ENCODE measurements at regions not wholly inside any gene's neighbourhood (a gene's known extent, or its start where the extent isn't known, plus 50 kb on each side); places are given as distances from the start of the nearest gene placed in this dataset.
"Not testable (repeated sequence)": the region's sequence is repeated elsewhere in the genome, so short reads cannot be mapped to it uniquely, and the experiment has no call there.

DNA sequence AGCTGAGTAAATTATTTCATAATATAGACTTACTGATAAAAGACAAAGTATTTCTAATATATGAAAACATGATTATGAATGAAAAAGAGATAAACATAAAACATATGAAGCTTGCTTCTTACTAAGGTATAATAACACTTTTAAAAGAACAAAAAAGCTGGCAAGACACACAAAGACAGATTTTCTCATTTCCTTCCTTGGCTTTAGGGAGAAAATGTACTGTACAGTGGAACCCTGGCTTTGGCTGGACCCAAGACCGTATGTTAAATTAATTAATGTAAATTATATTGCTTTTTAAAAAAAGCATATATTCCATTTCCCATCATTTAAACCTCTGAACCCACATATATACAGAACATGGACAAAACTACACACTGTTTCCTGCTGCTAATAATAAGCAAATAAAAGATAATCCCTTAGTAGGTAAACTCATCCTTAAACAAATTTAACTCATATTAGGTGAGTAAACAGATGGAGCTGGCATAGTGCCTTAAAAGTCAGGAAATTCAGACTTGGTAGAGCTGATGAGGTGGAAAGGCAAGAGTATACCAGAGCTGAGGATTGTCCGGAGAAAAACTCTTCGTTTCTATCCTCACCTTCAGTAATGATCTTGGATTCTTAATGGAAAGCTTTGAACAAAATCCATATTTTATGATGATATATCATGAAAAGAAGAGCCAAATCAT is 1016.4 kb upstream of the KCND2 start:
- intact Hi-C loops (cut with micrococcal nuclease; ENCODE audit: unreplicated experiment) = no loop called here
- H3K4me1 ChIP-seq = no peaks in the 10 kb centered on the region

DNA sequence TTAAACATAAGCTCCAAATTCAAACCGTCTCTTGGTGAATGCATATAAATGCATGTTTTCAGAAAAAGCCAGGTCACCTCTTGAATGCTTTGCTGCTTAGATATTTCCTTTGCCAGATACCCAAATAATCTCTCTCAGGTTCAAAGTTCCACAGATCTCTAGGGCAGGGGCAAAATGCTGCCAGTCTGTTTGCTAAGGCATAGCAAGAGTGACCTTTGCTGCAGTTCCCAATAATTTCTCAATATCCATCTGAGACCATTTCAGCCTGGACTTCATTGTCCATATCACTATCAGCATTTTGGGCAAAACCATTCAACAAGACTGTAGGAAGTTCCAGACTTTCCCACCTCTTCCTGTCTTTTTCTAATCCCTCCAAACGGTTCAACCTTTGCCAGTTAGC is 1006.2 kb upstream of the KCND2 start:
- H3K9me3 Mint-ChIP-seq (ENCODE audit: unreplicated experiment); H3K9me3 ChIP-seq; H3K4me1 Mint-ChIP-seq (ENCODE audit: low read depth, unreplicated experiment); H3K27me3 ChIP-seq (replicated peaks; ENCODE audit: control insufficient read depth, insufficient read depth, low read length); POLR2A ChIA-PET; intact Hi-C loops (cut with micrococcal nuclease; ENCODE audit: unreplicated experiment); H3K27ac Mint-ChIP-seq (ENCODE audit: unreplicated experiment); H3K27me3 Mint-ChIP-seq (ENCODE audit: insufficient read depth, unreplicated experiment); H3K4me3 ChIP-seq (ENCODE audit: low read depth, low read length); H3K36me3 Mint-ChIP-seq (ENCODE audit: insufficient read depth, unreplicated experiment); H3K4me1 ChIP-seq; H3K36me3 ChIP-seq (ENCODE audit: control insufficient read depth, insufficient read depth, low read length); BruUV-seq (replicated peaks); DNase-seq; CTCF ChIA-PET; H3K4me3 Mint-ChIP-seq (ENCODE audit: unreplicated experiment): not testable (repeated sequence)

More for the DNA sequence above, 1016.4 kb upstream of the KCND2 start:
- BruUV-seq (replicated peaks) = no TSS peak
- no peaks in the 10 kb centered on the region for H3K36me3 ChIP-seq (ENCODE audit: control insufficient read depth, insufficient read depth, low read length)
- TF ChIP-seq, protein P1, sequence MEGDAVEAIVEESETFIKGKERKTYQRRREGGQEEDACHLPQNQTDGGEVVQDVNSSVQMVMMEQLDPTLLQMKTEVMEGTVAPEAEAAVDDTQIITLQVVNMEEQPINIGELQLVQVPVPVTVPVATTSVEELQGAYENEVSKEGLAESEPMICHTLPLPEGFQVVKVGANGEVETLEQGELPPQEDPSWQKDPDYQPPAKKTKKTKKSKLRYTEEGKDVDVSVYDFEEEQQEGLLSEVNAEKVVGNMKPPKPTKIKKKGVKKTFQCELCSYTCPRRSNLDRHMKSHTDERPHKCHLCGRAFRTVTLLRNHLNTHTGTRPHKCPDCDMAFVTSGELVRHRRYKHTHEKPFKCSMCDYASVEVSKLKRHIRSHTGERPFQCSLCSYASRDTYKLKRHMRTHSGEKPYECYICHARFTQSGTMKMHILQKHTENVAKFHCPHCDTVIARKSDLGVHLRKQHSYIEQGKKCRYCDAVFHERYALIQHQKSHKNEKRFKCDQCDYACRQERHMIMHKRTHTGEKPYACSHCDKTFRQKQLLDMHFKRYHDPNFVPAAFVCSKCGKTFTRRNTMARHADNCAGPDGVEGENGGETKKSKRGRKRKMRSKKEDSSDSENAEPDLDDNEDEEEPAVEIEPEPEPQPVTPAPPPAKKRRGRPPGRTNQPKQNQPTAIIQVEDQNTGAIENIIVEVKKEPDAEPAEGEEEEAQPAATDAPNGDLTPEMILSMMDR (IDR thresholded peaks at IDR 0.05; ENCODE audit: insufficient read depth in 1 of 2, low read depth in 1 of 2, low read length in 1 of 2, severe bottlenecking in 1 of 2, unreplicated experiment in 1 of 2) = no peak
- no peak overlapping the region for H3K27ac Mint-ChIP-seq (ENCODE audit: unreplicated experiment)
- CTCF ChIA-PET = no interaction called here
- no peak overlapping the region for H3K4me3 Mint-ChIP-seq (ENCODE audit: unreplicated experiment)
- no peaks in the 10 kb centered on the region for H3K4me1 Mint-ChIP-seq (ENCODE audit: low read depth, unreplicated experiment)
- no peaks in the 10 kb centered on the region for H3K27me3 Mint-ChIP-seq (ENCODE audit: insufficient read depth, unreplicated experiment)
- POLR2A ChIA-PET = no interaction called here
- DNase-seq = no peak
- H3K36me3 Mint-ChIP-seq (ENCODE audit: insufficient read depth, unreplicated experiment) = no peaks in the 10 kb centered on the region
- H3K27me3 ChIP-seq (replicated peaks; ENCODE audit: control insufficient read depth, insufficient read depth, low read length) = no peaks in the 10 kb centered on the region
- no peak overlapping the region for H3K4me3 ChIP-seq (ENCODE audit: low read depth, low read length)
- H3K9me3 ChIP-seq = no peaks in the 10 kb centered on the region
- no peaks in the 10 kb centered on the region for H3K9me3 Mint-ChIP-seq (ENCODE audit: unreplicated experiment)

DNA sequence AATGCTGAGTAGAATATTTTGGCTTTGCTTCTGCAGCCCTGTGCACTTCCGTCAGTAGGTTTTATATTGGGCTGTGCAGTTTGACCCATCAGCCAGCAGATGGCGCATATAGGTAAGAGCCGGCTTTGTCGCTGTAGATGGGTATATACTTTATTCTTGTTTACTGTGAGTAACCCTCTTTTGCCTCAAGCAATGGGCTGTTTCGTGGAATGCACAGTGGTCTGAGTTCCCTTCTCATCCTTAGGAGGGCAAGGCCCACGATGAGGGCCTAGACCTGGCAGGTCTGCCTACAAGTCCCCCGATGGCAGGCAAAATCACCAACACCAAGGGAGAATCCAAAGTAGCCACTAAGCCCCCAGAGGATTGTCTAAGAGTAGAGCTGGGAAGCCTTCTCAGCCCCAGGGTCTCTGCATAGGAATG is 1002.9 kb upstream of the KCND2 start:
- intact Hi-C loops (cut with micrococcal nuclease; ENCODE audit: unreplicated experiment) = loop anchor here (1.0 to 5.0 kb wide), 2 partner anchors 212 to 1002 kb away; no protein-coding TSS in a partner anchor
- Histone ChIP-seq H3K27me3 (replicated peaks; ENCODE audit: control insufficient read depth, insufficient read depth, low read length) (no peaks in the 10 kb centered on the region), H3K9me3 (no peaks in the 10 kb centered on the region), H3K4me3 (ENCODE audit: low read depth, low read length) (no peak overlapping the region), H3K36me3 (ENCODE audit: control insufficient read depth, insufficient read depth, low read length) (no peaks in the 10 kb centered on the region), H3K4me1 (no peaks in the 10 kb centered on the region)
- no TSS peak for BruUV-seq (replicated peaks)
- Mint-ChIP-seq H3K36me3 (ENCODE audit: insufficient read depth, unreplicated experiment) (no peaks in the 10 kb centered on the region), H3K4me3 (ENCODE audit: unreplicated experiment) (no peak overlapping the region), H3K4me1 (ENCODE audit: low read depth, unreplicated experiment) (no peaks in the 10 kb centered on the region), H3K27me3 (ENCODE audit: insufficient read depth, unreplicated experiment) (peaks cover 4% of the 10 kb centered on the region), H3K27ac (ENCODE audit: unreplicated experiment) (no peak overlapping the region), H3K9me3 (ENCODE audit: unreplicated experiment) (no peaks in the 10 kb centered on the region)
- TF ChIP-seq, protein P1 (IDR thresholded peaks at IDR 0.05; ENCODE audit: insufficient read depth in 1 of 2, low read depth in 1 of 2, low read length in 1 of 2, severe bottlenecking in 1 of 2, unreplicated experiment in 1 of 2) = peak; percentile 84 to 89
- ChIA-PET CTCF (no interaction called here), POLR2A (no interaction called here)
- DNase-seq = peak; percentile 65 to 66

All from Caco-2 (cell line).